ENCODE measurements at regions not wholly inside any gene's neighbourhood (a gene's known extent, or its start where the extent isn't known, plus 50 kb on each side); places are given as distances from the start of the nearest gene placed in this dataset.

- TF ChIP-seq ZNF473 (tag by site-specific recombination; IDR thresholded peaks at IDR 0.05) (no peak), ZNF274 (IDR thresholded peaks at IDR 0.05; ENCODE audit: low read length) (no peak), ZNF274 (tag by site-specific recombination; IDR thresholded peaks at IDR 0.05; ENCODE audit: borderline replicate concordance) (no peak), ZNF549 (tag by site-specific recombination; IDR thresholded peaks at IDR 0.05) (no peak), REST (tag by site-specific recombination; IDR thresholded peaks at IDR 0.05) (no peak), CTCF (tag by site-specific recombination; IDR thresholded peaks at IDR 0.05) (no peak), ZNF202 (tag by site-specific recombination; IDR thresholded peaks at IDR 0.05; ENCODE audit: borderline replicate concordance) (no peak), KLF16 (tag by site-specific recombination; IDR thresholded peaks at IDR 0.05) (no peak), ZNF548 (tag by site-specific recombination; IDR thresholded peaks at IDR 0.05) (no peak), ZBTB26 (tag by site-specific recombination; optimal IDR thresholded peaks at IDR 0.05) (no peak)
Measured at GRCh38 chr2:82137441-82137840, 1832.9 kb upstream of the LRRTM1 start.

All from HEK293 (cell line).